ENCODE measurements at regions not wholly inside any gene's neighbourhood (a gene's known extent, or its start where the extent isn't known, plus 50 kb on each side); places are given as distances from the start of the nearest gene placed in this dataset.
"Not testable (repeated sequence)": the region's sequence is repeated elsewhere in the genome, so short reads cannot be mapped to it uniquely, and the experiment has no call there.

- Histone ChIP-seq H3K27me3 (no peaks in the 10 kb centered on the region), H3K9me3 (no peaks in the 10 kb centered on the region), H3K27ac (no peak overlapping the region), H3K4me1 (peaks cover 0 to 4% of the 10 kb centered on the region in 2 donors), H3K4me3 (no peak overlapping the region), H3K36me3 (no peaks in the 10 kb centered on the region)
- TF ChIP-seq CTCF (IDR thresholded peaks at IDR 0.05) = no peak
- TF ChIP-seq POLR2A (IDR thresholded peaks at IDR 0.05) = no peak
- DNase-seq = no peak
- intact Hi-C loops (cut with DNase I; ENCODE audit: low total_unique reads) = no loop called here
Measured at GRCh38 chr9:2269778-2270177, 254.6 kb downstream of the SMARCA2 start.

- no peak for DNase-seq
- no peak overlapping the region for H3K27ac ChIP-seq
- TF ChIP-seq CTCF (IDR thresholded peaks at IDR 0.05) (no peak), POLR2A (IDR thresholded peaks at IDR 0.05) (no peak)
- no peaks in the 10 kb centered on the region for H3K27me3 ChIP-seq
- intact Hi-C loops (cut with DNase I; ENCODE audit: low total_unique reads) = no loop called here
- H3K36me3 ChIP-seq = no peaks in the 10 kb centered on the region
- H3K9me3 ChIP-seq = no peaks in the 10 kb centered on the region
- H3K4me3 ChIP-seq = no peak overlapping the region
- peaks cover 0 to 4% of the 10 kb centered on the region in 2 donors for H3K4me1 ChIP-seq
Measured at GRCh38 chr9:2270565-2270964, 255.4 kb downstream of the SMARCA2 start.

- no peaks in the 10 kb centered on the region for H3K27me3 ChIP-seq
- H3K27ac ChIP-seq = no peak overlapping the region
- H3K4me3 ChIP-seq = no peak overlapping the region
- DNase-seq = no peak
- no peaks in the 10 kb centered on the region for H3K9me3 ChIP-seq
- intact Hi-C loops (cut with DNase I; ENCODE audit: low total_unique reads) = no loop called here
- TF ChIP-seq CTCF (IDR thresholded peaks at IDR 0.05) (no peak), POLR2A (IDR thresholded peaks at IDR 0.05) (no peak)
- H3K4me1 ChIP-seq = peaks cover 0 to 4% of the 10 kb centered on the region in 2 donors
- H3K36me3 ChIP-seq = no peaks in the 10 kb centered on the region
Measured at GRCh38 chr9:2271426-2271825, 256.3 kb downstream of the SMARCA2 start.

GRCh38 chr9:2274762-2275161, 259.6 kb downstream of the SMARCA2 start:
- DNase-seq = no peak
- no peak for TF ChIP-seq CTCF (IDR thresholded peaks at IDR 0.05)
- no peak for TF ChIP-seq POLR2A (IDR thresholded peaks at IDR 0.05)
- H3K4me1 ChIP-seq = no peaks in the 10 kb centered on the region
- no peaks in the 10 kb centered on the region for H3K36me3 ChIP-seq
- H3K27ac ChIP-seq = no peak overlapping the region
- no peaks in the 10 kb centered on the region for H3K27me3 ChIP-seq
- intact Hi-C loops (cut with DNase I; ENCODE audit: low total_unique reads) = no loop called here
- H3K4me3 ChIP-seq = no peak overlapping the region
- H3K9me3 ChIP-seq = no peaks in the 10 kb centered on the region

- Histone ChIP-seq H3K27me3 (no peaks in the 10 kb centered on the region), H3K27ac (no peak overlapping the region), H3K36me3 (no peaks in the 10 kb centered on the region), H3K4me3 (no peak overlapping the region), H3K9me3 (no peaks in the 10 kb centered on the region), H3K4me1 (no peaks in the 10 kb centered on the region)
- TF ChIP-seq CTCF (IDR thresholded peaks at IDR 0.05) = no peak
- no peak for TF ChIP-seq POLR2A (IDR thresholded peaks at IDR 0.05)
- DNase-seq = no peak
- intact Hi-C loops (cut with DNase I; ENCODE audit: low total_unique reads) = no loop called here
Measured at GRCh38 chr9:2276296-2276695, 261.1 kb downstream of the SMARCA2 start.

GRCh38 chr9:2277133-2277532, 262.0 kb downstream of the SMARCA2 start:
- not testable (repeated sequence) for H3K4me3 ChIP-seq

GRCh38 chr9:2277644-2278043, 262.5 kb downstream of the SMARCA2 start:
- H3K27ac ChIP-seq; H3K4me3 ChIP-seq; intact Hi-C loops (cut with DNase I; ENCODE audit: low total_unique reads); H3K4me1 ChIP-seq; H3K36me3 ChIP-seq; DNase-seq; H3K27me3 ChIP-seq; H3K9me3 ChIP-seq: not testable (repeated sequence)

More at GRCh38 chr9:2277133-2277532, 262.0 kb downstream of the SMARCA2 start:
- DNase-seq; H3K4me1 ChIP-seq; intact Hi-C loops (cut with DNase I; ENCODE audit: low total_unique reads); H3K27me3 ChIP-seq; H3K36me3 ChIP-seq; H3K9me3 ChIP-seq; H3K27ac ChIP-seq: not testable (repeated sequence)

- intact Hi-C loops (cut with DNase I; ENCODE audit: low total_unique reads); H3K27me3 ChIP-seq; H3K27ac ChIP-seq; H3K36me3 ChIP-seq; DNase-seq; H3K4me1 ChIP-seq; H3K9me3 ChIP-seq; H3K4me3 ChIP-seq: not testable (repeated sequence)
Measured at GRCh38 chr9:2279138-2279537, 264.0 kb downstream of the SMARCA2 start.
